ENCODE measurements at regions not wholly inside any gene's neighbourhood (a gene's known extent, or its start where the extent isn't known, plus 50 kb on each side); places are given as distances from the start of the nearest gene placed in this dataset.

GRCh38 chr20:61019322-61019721 lies 232.7 kb upstream of the CDH4 start:
- no peak for TF ChIP-seq TCF12 (IDR thresholded peaks at IDR 0.05; ENCODE audit: low read depth, low read length)
- TF ChIP-seq EZH2 (IDR thresholded peaks at IDR 0.05; ENCODE audit: low read depth, low read length, severe bottlenecking), result no peak
- TF ChIP-seq CTCF (IDR thresholded peaks at IDR 0.05; ENCODE audit: control extremely low read depth in 1 of 3, insufficient read depth in 1 of 3, low read depth in 1 of 3, low read length in 3 of 3), result no peak
- TF ChIP-seq TAF1 (IDR thresholded peaks at IDR 0.05; ENCODE audit: low read depth, low read length), result no peak
- no peak for TF ChIP-seq SP1 (IDR thresholded peaks at IDR 0.05; ENCODE audit: low read depth, low read length)

All from H1 (cell line).